OCI-LY7 (cell line): ENCODE measurements at regions not wholly inside any gene's neighbourhood (a gene's known extent, or its start where the extent isn't known, plus 50 kb on each side); places are given as distances from the start of the nearest gene placed in this dataset.

Source experiments
- BruUV-seq: library from RNA; stranded (reverse); fragments of 400-500 nt; replicated peaks from 2 replicates; lab custom pipeline; 2021; lab: Mats Ljungman, UMichigan
- CTCF ChIA-PET: fragments of 300-600 bp; sonication (Branson Sonifier 250); formaldehyde crosslinking; loops from one replicate; lab custom pipeline; 2022; ENCODE audit warnings: antibody characterized with exemption; ENCODE audit not compliant: unreplicated experiment; lab: Charles Lee
- POLR2A ChIA-PET: fragments of 300-600 bp; sonication (Branson Sonifier 250); formaldehyde crosslinking; loops from one replicate; lab custom pipeline; 2022; ENCODE audit warnings: antibody characterized with exemption; lab: Charles Lee
- DNase-seq: peaks from one replicate; pipeline ENCODE4 v3.0.0-alpha.2; 2015; ENCODE audit warnings: low spot score
- H2AFZ ChIP-seq: fragments of 200-600 bp; sonication (generic), shearing (Covaris generic); 2 replicates; pipeline ENCODE4 v1.6.1; 2014; ENCODE audit warnings: mild to moderate bottlenecking, antibody characterized with exemption, low read length, moderate library complexity
- H3K27ac ChIP-seq: fragments of 200-600 bp; sonication (generic); 2 replicates; pipeline ENCODE4 v1.5.1; 2014; ENCODE audit warnings: mixed run types, low read depth, mild to moderate bottlenecking, moderate library complexity, low read length, inconsistent platforms; ENCODE audit not compliant: poor library complexity, severe bottlenecking
- H3K36me3 ChIP-seq: fragments of 200-600 bp; sonication (generic); 2 replicates; pipeline ENCODE4 v1.6.1; 2014; ENCODE audit warnings: mild to moderate bottlenecking, antibody characterized with exemption, low read length, moderate library complexity, mixed read lengths; ENCODE audit not compliant: insufficient read depth
- H3K4me1 ChIP-seq: fragments of 200-600 bp; sonication (generic); 2 replicates; pipeline ENCODE4 v1.5.1; 2014; ENCODE audit warnings: mild to moderate bottlenecking, low read length; ENCODE audit not compliant: insufficient read depth, poor library complexity, severe bottlenecking
- H3K4me2 ChIP-seq: fragments of 200-600 bp; sonication (generic); 2 replicates; pipeline ENCODE4 v1.6.1; 2014; ENCODE audit warnings: mild to moderate bottlenecking, low read length
- H3K4me3 ChIP-seq: fragments of 200-600 bp; sonication (generic); 2 replicates; pipeline ENCODE4 v1.5.1; 2014; ENCODE audit warnings: mild to moderate bottlenecking, low read depth, low read length; ENCODE audit not compliant: poor library complexity, severe bottlenecking
- H3K79me2 ChIP-seq: fragments of 200-600 bp; sonication (generic); 2 replicates; pipeline ENCODE4 v1.6.1; 2016; ENCODE audit warnings: low read depth, mild to moderate bottlenecking, low read length, moderate library complexity, mixed read lengths; ENCODE audit not compliant: insufficient read depth
- H3K9me2 ChIP-seq: fragments of 200-600 bp; sonication (generic); 2 replicates; pipeline ENCODE4 v1.6.1; 2016; ENCODE audit warnings: mild to moderate bottlenecking, low read length, mixed read lengths; ENCODE audit not compliant: insufficient read depth
- H3K9me3 ChIP-seq: fragments of 200-600 bp; sonication (generic); 2 replicates; pipeline ENCODE4 v1.6.1; 2014; ENCODE audit warnings: mild to moderate bottlenecking, mixed run types, low read length, mixed read lengths
- H4K20me1 ChIP-seq: fragments of 200-600 bp; sonication (generic); 2 replicates; pipeline ENCODE4 v1.6.1; 2014; ENCODE audit warnings: mild to moderate bottlenecking, antibody characterized with exemption, low read length, moderate library complexity, mixed read lengths; ENCODE audit not compliant: insufficient read depth
- EZH2phosphoT487 ChIP-seq: fragments of 200-600 bp; sonication (generic); IDR thresholded peaks from 2 replicates; pipeline ENCODE4 v1.6.1; 2018; ENCODE audit warnings: low read depth, borderline replicate concordance, mild to moderate bottlenecking, mixed run types, antibody characterized with exemption, low read length, moderate library complexity, mixed read lengths
- intact Hi-C: fragments of 100-400 bp; cut with micrococcal nuclease; formaldehyde crosslinking; loops from one replicate; pipeline ENCODE4 v1.10.0; 2022; ENCODE audit not compliant: unreplicated experiment
- TF ChIP-seq, protein P1 (sequence below): fragments of 200-600 bp; sonication (generic); conservative IDR thresholded peaks from 2 replicates; pipeline ENCODE4 v1.5.1; 2014; ENCODE audit warnings: mild to moderate bottlenecking, antibody characterized with exemption, low read length, moderate library complexity, mixed read lengths

DNA sequence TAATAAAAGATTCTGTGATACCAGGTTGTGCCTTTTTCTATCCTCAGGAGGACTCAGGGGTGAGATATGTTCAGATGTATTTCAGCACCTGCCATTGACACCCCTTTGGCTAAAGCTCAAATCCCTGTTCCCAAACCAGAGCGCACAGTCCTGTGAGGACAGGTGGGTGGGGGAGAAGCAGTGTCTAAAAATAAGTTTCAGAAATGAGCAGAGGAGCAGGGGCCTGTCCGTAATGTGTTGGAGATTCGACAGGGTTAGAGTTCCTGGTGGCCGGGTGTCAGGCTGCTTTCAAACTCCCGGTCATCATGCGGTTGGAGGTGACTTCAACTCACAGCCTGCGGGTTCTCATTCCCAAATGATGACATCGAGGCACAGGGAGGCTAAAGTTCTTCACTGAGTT is 211.5 kb downstream of the KLF6 start:
- H3K27ac ChIP-seq: no peak overlapping the region
- no peak overlapping the region for H2AFZ ChIP-seq
- no peak overlapping the region for H3K4me3 ChIP-seq
- no peaks in the 10 kb centered on the region for H3K9me2 ChIP-seq
- H3K4me2 ChIP-seq: no peak overlapping the region
- no peaks in the 10 kb centered on the region for H3K36me3 ChIP-seq
- H3K9me3 ChIP-seq: no peaks in the 10 kb centered on the region
- intact Hi-C loops: no loop called here
- ChIA-PET POLR2A (interaction anchor here (1.2 kb wide), 1 partner anchor 13 kb away, joined by 3 read pairs; no protein-coding TSS in a partner anchor), CTCF (no interaction called here)
- H4K20me1 ChIP-seq: no peaks in the 10 kb centered on the region
- no peak for DNase-seq
- no peaks in the 10 kb centered on the region for H3K4me1 ChIP-seq
- no TSS peak for BruUV-seq
- TF ChIP-seq, protein P1, sequence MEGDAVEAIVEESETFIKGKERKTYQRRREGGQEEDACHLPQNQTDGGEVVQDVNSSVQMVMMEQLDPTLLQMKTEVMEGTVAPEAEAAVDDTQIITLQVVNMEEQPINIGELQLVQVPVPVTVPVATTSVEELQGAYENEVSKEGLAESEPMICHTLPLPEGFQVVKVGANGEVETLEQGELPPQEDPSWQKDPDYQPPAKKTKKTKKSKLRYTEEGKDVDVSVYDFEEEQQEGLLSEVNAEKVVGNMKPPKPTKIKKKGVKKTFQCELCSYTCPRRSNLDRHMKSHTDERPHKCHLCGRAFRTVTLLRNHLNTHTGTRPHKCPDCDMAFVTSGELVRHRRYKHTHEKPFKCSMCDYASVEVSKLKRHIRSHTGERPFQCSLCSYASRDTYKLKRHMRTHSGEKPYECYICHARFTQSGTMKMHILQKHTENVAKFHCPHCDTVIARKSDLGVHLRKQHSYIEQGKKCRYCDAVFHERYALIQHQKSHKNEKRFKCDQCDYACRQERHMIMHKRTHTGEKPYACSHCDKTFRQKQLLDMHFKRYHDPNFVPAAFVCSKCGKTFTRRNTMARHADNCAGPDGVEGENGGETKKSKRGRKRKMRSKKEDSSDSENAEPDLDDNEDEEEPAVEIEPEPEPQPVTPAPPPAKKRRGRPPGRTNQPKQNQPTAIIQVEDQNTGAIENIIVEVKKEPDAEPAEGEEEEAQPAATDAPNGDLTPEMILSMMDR: no peak
- TF ChIP-seq EZH2phosphoT487: no peak
- H3K79me2 ChIP-seq: no peaks in the 10 kb centered on the region

DNA sequence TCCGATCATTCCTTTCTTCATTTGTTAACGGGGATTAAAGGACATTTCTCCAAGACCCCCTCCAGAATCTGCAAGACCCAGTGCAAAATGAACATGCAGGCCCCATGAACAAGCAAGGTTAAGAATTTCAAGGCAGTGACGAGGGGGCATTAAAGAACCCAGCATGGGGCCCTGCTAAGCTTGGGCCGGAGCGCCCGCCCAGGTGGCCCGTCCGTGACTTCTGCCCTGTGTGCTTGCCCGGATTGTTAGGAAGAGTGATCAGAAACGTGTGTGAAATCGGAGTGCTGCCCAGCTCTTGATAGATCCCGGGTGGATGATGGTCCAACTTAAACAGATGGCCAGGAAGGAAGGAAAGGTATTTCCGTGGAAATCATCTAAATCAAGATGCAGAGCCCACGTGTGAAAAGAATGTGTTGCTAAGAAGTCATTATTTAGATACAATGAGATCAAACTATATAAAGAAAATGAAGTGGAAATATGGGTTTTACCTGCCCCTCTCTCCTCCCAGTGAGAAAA is 213.6 kb downstream of the KLF6 start:
- H3K9me3 ChIP-seq: no peaks in the 10 kb centered on the region
- DNase-seq: no peak
- H2AFZ ChIP-seq: no peak overlapping the region
- no TSS peak for BruUV-seq
- H3K27ac ChIP-seq: no peak overlapping the region
- no peaks in the 10 kb centered on the region for H3K4me1 ChIP-seq
- CTCF ChIA-PET: no interaction called here
- no peaks in the 10 kb centered on the region for H3K36me3 ChIP-seq
- no peak overlapping the region for H3K4me2 ChIP-seq
- H3K9me2 ChIP-seq: no peaks in the 10 kb centered on the region
- intact Hi-C loops: no loop called here
- no peak overlapping the region for H3K4me3 ChIP-seq
- POLR2A ChIA-PET: interaction anchor here (0.6 kb wide), 1 partner anchor 10 kb away, joined by 3 read pairs; no protein-coding TSS in a partner anchor
- TF ChIP-seq EZH2phosphoT487: no peak
- TF ChIP-seq, protein P1: no peak
- H3K79me2 ChIP-seq: no peaks in the 10 kb centered on the region
- no peaks in the 10 kb centered on the region for H4K20me1 ChIP-seq

DNA sequence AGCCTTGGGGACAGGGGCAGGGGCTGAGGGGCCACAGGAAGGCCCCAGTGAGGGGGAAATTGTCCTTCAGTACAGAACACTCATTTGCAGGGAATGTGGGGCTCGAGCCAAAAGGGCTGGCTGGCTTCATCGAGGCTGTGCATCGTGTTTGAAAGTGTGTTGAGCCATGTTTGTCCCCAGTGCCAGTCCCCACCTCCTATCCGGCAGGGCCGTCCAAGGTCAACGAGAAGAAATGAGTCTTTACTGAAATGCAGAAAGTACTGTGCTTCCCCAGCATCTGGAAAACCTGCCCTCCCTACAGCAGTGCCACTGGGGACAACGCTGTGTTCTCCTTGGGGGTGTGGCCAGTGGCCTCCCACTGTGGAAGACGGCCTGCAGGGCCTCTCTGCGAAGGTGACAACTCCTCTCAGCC is 214.1 kb downstream of the KLF6 start:
- H3K27ac ChIP-seq: no peak overlapping the region
- no peak overlapping the region for H2AFZ ChIP-seq
- H3K36me3 ChIP-seq: no peaks in the 10 kb centered on the region
- intact Hi-C loops: no loop called here
- H3K4me3 ChIP-seq: no peak overlapping the region
- ChIA-PET POLR2A (interaction anchor here (0.6 kb wide), 1 partner anchor 10 kb away, joined by 3 read pairs; no protein-coding TSS in a partner anchor), CTCF (no interaction called here)
- H3K4me2 ChIP-seq: no peak overlapping the region
- H3K4me1 ChIP-seq: no peaks in the 10 kb centered on the region
- no TSS peak for BruUV-seq
- no peak for DNase-seq
- no peaks in the 10 kb centered on the region for H3K9me2 ChIP-seq
- H4K20me1 ChIP-seq: no peaks in the 10 kb centered on the region
- TF ChIP-seq EZH2phosphoT487: no peak
- TF ChIP-seq, protein P1: no peak
- H3K79me2 ChIP-seq: no peaks in the 10 kb centered on the region
- no peaks in the 10 kb centered on the region for H3K9me3 ChIP-seq
